Loucy (cell line): ENCODE measurements at regions not wholly inside any gene's neighbourhood (a gene's known extent, or its start where the extent isn't known, plus 50 kb on each side); places are given as distances from the start of the nearest gene placed in this dataset.

Experiments
- EZH2phosphoT487 ChIP-seq: fragments of 200-600 bp; IDR thresholded peaks from 2 replicates; pipeline ENCODE4 v1.6.1; 2018; ENCODE audit warnings: antibody characterized with exemption, mild to moderate bottlenecking, moderate library complexity, borderline replicate concordance
- TF ChIP-seq, protein P1 (sequence below): fragments of 200-600 bp; sonication (generic); conservative IDR thresholded peaks from 2 replicates; pipeline ENCODE4 v1.5.1; 2014; ENCODE audit warnings: mild to moderate bottlenecking, antibody characterized with exemption, low read length

DNA sequence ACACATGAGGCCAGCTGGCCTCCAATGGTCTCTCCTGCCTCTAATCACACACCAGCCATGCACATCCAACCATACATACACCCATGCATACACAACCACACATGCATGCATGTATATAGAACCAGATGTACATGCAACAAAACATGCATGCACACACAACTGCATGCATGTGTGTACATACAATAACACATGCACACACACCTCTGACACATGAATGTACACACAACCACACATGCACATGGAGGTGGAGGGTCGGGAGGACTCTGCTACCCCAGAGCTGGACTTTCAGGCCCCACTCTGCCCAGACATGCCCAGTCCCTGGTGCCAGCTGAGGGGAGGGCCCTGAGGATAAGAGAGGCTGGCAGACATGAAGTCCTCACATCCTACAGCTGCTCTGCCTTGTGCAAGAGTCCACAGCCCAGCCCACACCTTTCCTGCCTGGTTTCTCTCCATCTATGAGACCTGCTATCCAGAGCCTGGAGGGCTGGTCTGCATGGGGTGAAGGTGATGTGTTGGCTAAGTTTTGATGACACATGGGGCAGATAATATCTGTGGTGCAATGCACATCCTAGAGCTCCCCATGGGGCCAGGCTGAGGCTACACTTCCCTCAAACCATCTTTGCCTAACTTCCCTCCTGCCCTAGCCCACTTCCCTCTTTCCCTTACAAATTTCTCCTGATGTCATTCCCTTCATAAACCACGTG lies 50.9 kb upstream of the SDK2 start:
- TF ChIP-seq, protein P1, sequence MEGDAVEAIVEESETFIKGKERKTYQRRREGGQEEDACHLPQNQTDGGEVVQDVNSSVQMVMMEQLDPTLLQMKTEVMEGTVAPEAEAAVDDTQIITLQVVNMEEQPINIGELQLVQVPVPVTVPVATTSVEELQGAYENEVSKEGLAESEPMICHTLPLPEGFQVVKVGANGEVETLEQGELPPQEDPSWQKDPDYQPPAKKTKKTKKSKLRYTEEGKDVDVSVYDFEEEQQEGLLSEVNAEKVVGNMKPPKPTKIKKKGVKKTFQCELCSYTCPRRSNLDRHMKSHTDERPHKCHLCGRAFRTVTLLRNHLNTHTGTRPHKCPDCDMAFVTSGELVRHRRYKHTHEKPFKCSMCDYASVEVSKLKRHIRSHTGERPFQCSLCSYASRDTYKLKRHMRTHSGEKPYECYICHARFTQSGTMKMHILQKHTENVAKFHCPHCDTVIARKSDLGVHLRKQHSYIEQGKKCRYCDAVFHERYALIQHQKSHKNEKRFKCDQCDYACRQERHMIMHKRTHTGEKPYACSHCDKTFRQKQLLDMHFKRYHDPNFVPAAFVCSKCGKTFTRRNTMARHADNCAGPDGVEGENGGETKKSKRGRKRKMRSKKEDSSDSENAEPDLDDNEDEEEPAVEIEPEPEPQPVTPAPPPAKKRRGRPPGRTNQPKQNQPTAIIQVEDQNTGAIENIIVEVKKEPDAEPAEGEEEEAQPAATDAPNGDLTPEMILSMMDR, result no peak
- TF ChIP-seq EZH2phosphoT487, result no peak
